OCI-LY3 (cell line): ENCODE measurements at regions not wholly inside any gene's neighbourhood (a gene's known extent, or its start where the extent isn't known, plus 50 kb on each side); places are given as distances from the start of the nearest gene placed in this dataset.

Source experiments
- EZH2phosphoT487 ChIP-seq: fragments of 200-600 bp; shearing (Covaris generic); IDR thresholded peaks from 2 replicates; pipeline ENCODE4 v1.6.1; 2018; ENCODE audit warnings: antibody characterized with exemption, mixed run types, low read depth
- TF ChIP-seq, protein P1 (sequence below): fragments of 200-600, 300-600 bp; sonication (generic); IDR thresholded peaks from 2 replicates; pipeline ENCODE4 v1.5.1; 2014; ENCODE audit warnings: antibody characterized with exemption, low read length, low read depth

DNA sequence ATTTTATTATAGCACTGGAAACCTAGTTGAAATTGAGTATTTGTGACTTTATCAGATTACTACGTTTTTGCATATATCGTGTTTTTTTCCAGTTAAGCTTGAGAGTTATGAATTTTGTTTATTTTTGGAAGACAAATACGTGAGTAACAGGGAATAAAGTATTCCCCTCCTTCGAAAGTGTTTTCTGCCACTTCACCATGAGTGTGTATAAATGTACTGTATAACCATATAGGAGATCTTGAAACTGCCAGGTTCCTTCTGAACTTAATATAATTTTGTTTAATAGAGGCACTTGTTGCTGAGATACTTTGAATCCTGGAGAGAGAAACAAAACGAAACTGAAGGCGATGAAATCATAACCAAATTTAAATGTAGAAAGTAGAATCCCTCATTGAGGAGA is 1004.4 kb upstream of the ZEB2 start:
- TF ChIP-seq, protein P1, sequence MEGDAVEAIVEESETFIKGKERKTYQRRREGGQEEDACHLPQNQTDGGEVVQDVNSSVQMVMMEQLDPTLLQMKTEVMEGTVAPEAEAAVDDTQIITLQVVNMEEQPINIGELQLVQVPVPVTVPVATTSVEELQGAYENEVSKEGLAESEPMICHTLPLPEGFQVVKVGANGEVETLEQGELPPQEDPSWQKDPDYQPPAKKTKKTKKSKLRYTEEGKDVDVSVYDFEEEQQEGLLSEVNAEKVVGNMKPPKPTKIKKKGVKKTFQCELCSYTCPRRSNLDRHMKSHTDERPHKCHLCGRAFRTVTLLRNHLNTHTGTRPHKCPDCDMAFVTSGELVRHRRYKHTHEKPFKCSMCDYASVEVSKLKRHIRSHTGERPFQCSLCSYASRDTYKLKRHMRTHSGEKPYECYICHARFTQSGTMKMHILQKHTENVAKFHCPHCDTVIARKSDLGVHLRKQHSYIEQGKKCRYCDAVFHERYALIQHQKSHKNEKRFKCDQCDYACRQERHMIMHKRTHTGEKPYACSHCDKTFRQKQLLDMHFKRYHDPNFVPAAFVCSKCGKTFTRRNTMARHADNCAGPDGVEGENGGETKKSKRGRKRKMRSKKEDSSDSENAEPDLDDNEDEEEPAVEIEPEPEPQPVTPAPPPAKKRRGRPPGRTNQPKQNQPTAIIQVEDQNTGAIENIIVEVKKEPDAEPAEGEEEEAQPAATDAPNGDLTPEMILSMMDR = no peak
- TF ChIP-seq EZH2phosphoT487 = no peak
